Nephron (organoid): ENCODE measurements at regions not wholly inside any gene's neighbourhood (a gene's known extent, or its start where the extent isn't known, plus 50 kb on each side); places are given as distances from the start of the nearest gene placed in this dataset.

Experiments
- H3K27ac Mint-ChIP-seq, 3 experiments: 2 replicates each; pipeline ENCODE4 v1.8.0; 2020; ENCODE audit warnings: mixed read lengths in 3 of 3, mild to moderate bottlenecking in 2 of 3, moderate library complexity in 1 of 3
- H3K27me3 Mint-ChIP-seq: 2 replicates; pipeline ENCODE4 v1.8.0; 2021; ENCODE audit warnings: low read depth, mild to moderate bottlenecking, moderate library complexity, mixed read lengths
- H3K36me3 Mint-ChIP-seq: 2 replicates; pipeline ENCODE4 v1.8.0; 2020; ENCODE audit warnings: low read depth, mixed read lengths
- H3K4me1 Mint-ChIP-seq: 2 replicates; pipeline ENCODE4 v1.8.0; 2020; ENCODE audit warnings: mixed read lengths
- H3K4me3 Mint-ChIP-seq, 3 experiments: 2 replicates each; pipeline ENCODE4 v1.8.0; 2020; ENCODE audit warnings: mild to moderate bottlenecking in 3 of 3, mixed read lengths in 3 of 3, moderate library complexity in 2 of 3
- H3K9me3 Mint-ChIP-seq: 2 replicates; pipeline ENCODE4 v1.8.0; 2020; ENCODE audit warnings: mixed read lengths
- CTCF ChIP-seq, 3 experiments: fragments of 200-600 bp; sonication (generic); IDR thresholded peaks; one replicate each; pipeline ENCODE4 v1.5.0; 2021; ENCODE audit warnings: antibody characterized with exemption in 3 of 3; ENCODE audit not compliant: unreplicated experiment in 3 of 3

GRCh38 chr1:81170721-81171120, 630.0 kb upstream of the ADGRL2 start:
- Mint-ChIP-seq H3K4me1 (no peaks in the 10 kb centered on the region), H3K36me3 (peaks cover 5% of the 10 kb centered on the region), H3K4me3 (no peak overlapping the region), H3K27ac (no peak overlapping the region), H3K27me3 (no peaks in the 10 kb centered on the region), H3K9me3 (peaks cover 38% of the 10 kb centered on the region)
- TF ChIP-seq CTCF (IDR thresholded peaks at IDR 0.05; ENCODE audit: unreplicated experiment in 3 of 3): no peak

DNA sequence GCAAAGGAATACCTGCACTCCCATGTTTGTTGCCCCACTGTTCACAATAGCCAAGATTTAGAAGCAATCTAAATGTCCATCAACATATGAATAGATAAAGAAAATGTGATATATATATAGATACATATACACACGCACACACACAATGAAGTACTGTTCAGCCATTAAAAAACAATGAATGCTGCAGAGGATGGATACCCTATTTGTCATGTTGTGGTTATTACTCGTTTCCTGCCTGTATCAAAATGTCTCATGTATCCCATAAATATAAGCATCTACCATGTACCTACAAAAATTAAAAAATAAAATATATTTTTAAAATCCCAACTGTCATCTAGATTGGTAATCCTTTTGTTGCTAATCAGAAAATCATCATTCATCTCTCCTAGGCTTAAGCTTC, 634.8 kb upstream of the ADGRL2 start:
- Mint-ChIP-seq H3K27ac (no peak overlapping the region), H3K9me3 (peaks cover 28% of the 10 kb centered on the region), H3K4me1 (no peaks in the 10 kb centered on the region), H3K27me3 (no peaks in the 10 kb centered on the region), H3K4me3 (no peak overlapping the region), H3K36me3 (peaks cover 5% of the 10 kb centered on the region)
- no peak for TF ChIP-seq CTCF (IDR thresholded peaks at IDR 0.05; ENCODE audit: unreplicated experiment in 3 of 3)

DNA sequence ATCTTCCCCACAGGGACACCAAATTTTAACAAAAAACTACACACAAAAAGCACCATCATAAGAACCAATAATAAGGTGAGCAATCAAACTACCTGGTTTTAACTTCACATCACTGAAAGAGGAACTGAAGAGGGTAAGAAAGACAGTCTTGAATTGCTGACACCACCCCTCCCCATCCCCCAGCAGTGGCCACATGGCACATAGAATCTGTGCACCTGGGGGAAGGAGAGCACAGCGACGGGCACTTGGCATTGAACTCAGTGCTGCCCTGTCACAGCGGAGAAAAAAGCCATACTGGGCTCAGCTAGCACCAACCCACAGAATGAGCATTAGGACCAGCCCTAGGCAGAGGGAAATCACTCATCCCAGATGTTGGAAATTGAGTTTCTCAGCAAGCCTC, 640.0 kb upstream of the ADGRL2 start:
- TF ChIP-seq CTCF (IDR thresholded peaks at IDR 0.05; ENCODE audit: unreplicated experiment in 3 of 3): no peak
- H3K27ac Mint-ChIP-seq: no peak overlapping the region
- H3K27me3 Mint-ChIP-seq: no peaks in the 10 kb centered on the region
- H3K4me3 Mint-ChIP-seq: no peak overlapping the region
- H3K36me3 Mint-ChIP-seq: no peaks in the 10 kb centered on the region
- peaks cover 13% of the 10 kb centered on the region for H3K4me1 Mint-ChIP-seq
- H3K9me3 Mint-ChIP-seq: peaks cover 16% of the 10 kb centered on the region

DNA sequence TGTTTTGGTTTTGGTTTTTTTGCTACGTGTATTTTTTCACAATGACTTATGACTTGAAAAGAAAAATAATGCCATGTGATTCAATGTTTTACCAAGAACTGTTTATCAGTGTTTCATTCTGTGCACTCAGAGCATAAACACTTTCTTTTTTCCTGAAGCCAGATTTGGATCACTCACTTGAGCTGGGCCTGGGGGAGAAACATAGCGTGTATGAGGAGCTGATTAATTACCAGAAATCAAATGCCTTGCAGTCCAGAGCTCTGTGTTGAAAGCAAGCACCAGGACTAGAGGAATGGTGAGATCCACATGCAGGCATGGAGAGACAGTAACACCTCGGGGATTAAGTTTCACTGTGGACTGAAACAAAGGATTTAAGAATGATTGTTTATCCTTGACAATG, 642.1 kb upstream of the ADGRL2 start:
- Mint-ChIP-seq H3K4me1 (peaks cover 13% of the 10 kb centered on the region), H3K4me3 (peak overlapping the region in 1 of 3 experiments; percentile 4), H3K36me3 (no peaks in the 10 kb centered on the region), H3K9me3 (peaks cover 5% of the 10 kb centered on the region), H3K27ac (peak overlapping the region in 2 of 3 experiments; percentile 58 to 73), H3K27me3 (no peaks in the 10 kb centered on the region)
- no peak for TF ChIP-seq CTCF (IDR thresholded peaks at IDR 0.05; ENCODE audit: unreplicated experiment in 3 of 3)

- Mint-ChIP-seq H3K27ac (no peak overlapping the region), H3K36me3 (no peaks in the 10 kb centered on the region), H3K27me3 (no peaks in the 10 kb centered on the region), H3K9me3 (no peaks in the 10 kb centered on the region), H3K4me3 (no peak overlapping the region), H3K4me1 (peaks cover 13% of the 10 kb centered on the region)
- no peak for TF ChIP-seq CTCF (IDR thresholded peaks at IDR 0.05; ENCODE audit: unreplicated experiment in 3 of 3)
Observed at GRCh38 chr1:81157686-81158085, 643.0 kb upstream of the ADGRL2 start.

GRCh38 chr1:81156887-81157286, 643.8 kb upstream of the ADGRL2 start:
- no peaks in the 10 kb centered on the region for H3K27me3 Mint-ChIP-seq
- no peak overlapping the region for H3K27ac Mint-ChIP-seq
- H3K4me1 Mint-ChIP-seq: peaks cover 19% of the 10 kb centered on the region

More at GRCh38 chr1:81156887-81157286, 643.8 kb upstream of the ADGRL2 start:
- no peaks in the 10 kb centered on the region for H3K9me3 Mint-ChIP-seq
- no peak for TF ChIP-seq CTCF (IDR thresholded peaks at IDR 0.05; ENCODE audit: unreplicated experiment in 3 of 3)
- no peaks in the 10 kb centered on the region for H3K36me3 Mint-ChIP-seq
- no peak overlapping the region for H3K4me3 Mint-ChIP-seq
